CD8-positive, alpha-beta memory T cell (primary cell): ENCODE measurements at regions not wholly inside any gene's neighbourhood (a gene's known extent, or its start where the extent isn't known, plus 50 kb on each side); places are given as distances from the start of the nearest gene placed in this dataset.
"Not testable (repeated sequence)": the region's sequence is repeated elsewhere in the genome, so short reads cannot be mapped to it uniquely, and the experiment has no call there.

Source experiments
- CTCF ChIA-PET: fragments of 350-600 bp; sonication (Branson Sonifier 250); formaldehyde crosslinking; loops from one replicate; lab custom pipeline; 2021; ENCODE audit warnings: antibody characterized with exemption; lab: Charles Lee
- POLR2A ChIA-PET: fragments of 350-600 bp; sonication (Branson Sonifier 250); formaldehyde crosslinking; loops from one replicate; lab custom pipeline; 2021; ENCODE audit warnings: antibody characterized with exemption; lab: Charles Lee
- DNase-seq, 5 donors: peaks; one replicate each; pipeline versions ENCODE4 v3.0.0 to v3.0.0-alpha.2; 2020 to 2022; ENCODE audit warnings: mixed read lengths in 1 of 5
- H3K27ac ChIP-seq: one replicate; pipeline ENCODE4 v1.7.0; 2013; ENCODE audit warnings: low read depth, mild to moderate bottlenecking, low read length, moderate library complexity
- H3K27me3 ChIP-seq: 2 replicates; pipeline ENCODE4 v1.7.0; 2013; ENCODE audit warnings: low read length, mild to moderate bottlenecking; ENCODE audit not compliant: insufficient read depth, poor library complexity, severe bottlenecking
- H3K36me3 ChIP-seq: 2 replicates; pipeline ENCODE4 v1.7.0; 2013; ENCODE audit warnings: mild to moderate bottlenecking, low read length, moderate library complexity; ENCODE audit not compliant: insufficient read depth
- H3K4me1 ChIP-seq: 2 replicates; pipeline ENCODE4 v1.7.0; 2013; ENCODE audit warnings: mild to moderate bottlenecking, low read length, moderate library complexity; ENCODE audit not compliant: insufficient read depth
- H3K4me3 ChIP-seq: 2 replicates; pipeline ENCODE4 v1.7.0; 2013; ENCODE audit warnings: mild to moderate bottlenecking, low read length
- H3K9me3 ChIP-seq: 2 replicates; pipeline ENCODE4 v1.7.0; 2013; ENCODE audit warnings: mild to moderate bottlenecking, low read length
- H3K27ac Mint-ChIP-seq, 8 donors: one replicate each; pipeline ENCODE4 v1.8.0; 2020 to 2021; ENCODE audit warnings: mixed read lengths in 8 of 8, mild to moderate bottlenecking in 6 of 8, inconsistent platforms in 3 of 8, moderate library complexity in 3 of 8
- H3K27me3 Mint-ChIP-seq, 2 donors: one replicate each; pipeline ENCODE4 v1.8.0; 2020 to 2021; ENCODE audit warnings: mixed read lengths in 2 of 2, mild to moderate bottlenecking in 1 of 2, moderate library complexity in 1 of 2
- H3K36me3 Mint-ChIP-seq, 3 donors: one replicate each; pipeline ENCODE4 v1.8.0; 2020 to 2021; ENCODE audit warnings: mixed read lengths in 3 of 3, inconsistent platforms in 1 of 3, mild to moderate bottlenecking in 1 of 3
- H3K4me1 Mint-ChIP-seq, 3 donors: one replicate each; pipeline ENCODE4 v1.8.0; 2020 to 2021; ENCODE audit warnings: mixed read lengths in 3 of 3, inconsistent platforms in 1 of 3, mild to moderate bottlenecking in 1 of 3
- H3K4me3 Mint-ChIP-seq, 7 donors: one replicate each; pipeline ENCODE4 v1.8.0; 2020 to 2021; ENCODE audit warnings: mixed read lengths in 7 of 7, mild to moderate bottlenecking in 6 of 7, moderate library complexity in 4 of 7, inconsistent platforms in 2 of 7
- H3K9me3 Mint-ChIP-seq, 5 donors: one replicate each; pipeline ENCODE4 v1.8.0; 2020 to 2022; ENCODE audit warnings: mixed read lengths in 5 of 5, mild to moderate bottlenecking in 3 of 5, moderate library complexity in 2 of 5, inconsistent platforms in 1 of 5

GRCh38 chr1:118486199-118486598 is 301.2 kb upstream of the SPAG17 start:
- H3K36me3 Mint-ChIP-seq: no peaks in the 10 kb centered on the region
- no peaks in the 10 kb centered on the region for H3K27me3 Mint-ChIP-seq
- H3K27ac Mint-ChIP-seq: no peak overlapping the region
- no peaks in the 10 kb centered on the region for H3K9me3 ChIP-seq
- no peak overlapping the region for H3K4me3 ChIP-seq
- ChIA-PET CTCF (no interaction called here), POLR2A (no interaction called here)
- no peaks in the 10 kb centered on the region for H3K27me3 ChIP-seq
- H3K4me1 ChIP-seq: no peaks in the 10 kb centered on the region
- H3K36me3 ChIP-seq: no peaks in the 10 kb centered on the region
- H3K27ac ChIP-seq: no peak overlapping the region
- H3K4me3 Mint-ChIP-seq: no peak overlapping the region
- H3K9me3 Mint-ChIP-seq: peaks cover 2 to 17% (median 6%) of the 10 kb centered on the region in 5 donors
- no peak for DNase-seq
- no peaks in the 10 kb centered on the region for H3K4me1 Mint-ChIP-seq

- no peaks in the 10 kb centered on the region for H3K27me3 Mint-ChIP-seq
- no peak overlapping the region for H3K27ac Mint-ChIP-seq
- Histone ChIP-seq H3K4me3 (no peak overlapping the region), H3K27ac (no peak overlapping the region), H3K27me3 (no peaks in the 10 kb centered on the region), H3K4me1 (no peaks in the 10 kb centered on the region), H3K36me3 (no peaks in the 10 kb centered on the region), H3K9me3 (no peaks in the 10 kb centered on the region)
- DNase-seq: no peak
- POLR2A ChIA-PET: no interaction called here
- H3K9me3 Mint-ChIP-seq: peaks cover 2 to 17% (median 10%) of the 10 kb centered on the region in 5 donors
- no peaks in the 10 kb centered on the region for H3K4me1 Mint-ChIP-seq
- H3K36me3 Mint-ChIP-seq: no peaks in the 10 kb centered on the region
- CTCF ChIA-PET: no interaction called here
- H3K4me3 Mint-ChIP-seq: no peak overlapping the region
Observed at GRCh38 chr1:118485757-118486156, 300.7 kb upstream of the SPAG17 start.

GRCh38 chr1:118484893-118485292 is 299.9 kb upstream of the SPAG17 start:
- Histone ChIP-seq H3K27ac (no peak overlapping the region), H3K9me3 (no peaks in the 10 kb centered on the region), H3K4me1 (no peaks in the 10 kb centered on the region), H3K36me3 (no peaks in the 10 kb centered on the region), H3K27me3 (no peaks in the 10 kb centered on the region), H3K4me3 (no peak overlapping the region)
- Mint-ChIP-seq H3K4me1 (no peaks in the 10 kb centered on the region), H3K9me3 (peaks cover 4 to 17% (median 10%) of the 10 kb centered on the region in 5 donors), H3K4me3 (no peak overlapping the region), H3K27ac (no peak overlapping the region), H3K36me3 (no peaks in the 10 kb centered on the region), H3K27me3 (no peaks in the 10 kb centered on the region)
- POLR2A ChIA-PET: no interaction called here
- CTCF ChIA-PET: no interaction called here
- no peak for DNase-seq

GRCh38 chr1:118483245-118484006 is 298.4 kb upstream of the SPAG17 start:
- Histone ChIP-seq H3K36me3 (no peaks in the 10 kb centered on the region), H3K4me3 (no peak overlapping the region), H3K27me3 (no peaks in the 10 kb centered on the region), H3K9me3 (no peaks in the 10 kb centered on the region), H3K27ac (no peak overlapping the region), H3K4me1 (no peaks in the 10 kb centered on the region)
- ChIA-PET POLR2A (no interaction called here), CTCF (no interaction called here)
- DNase-seq: no peak
- H3K9me3 Mint-ChIP-seq: peaks cover 4 to 15% (median 10%) of the 10 kb centered on the region in 5 donors
- H3K36me3 Mint-ChIP-seq: no peaks in the 10 kb centered on the region
- H3K27me3 Mint-ChIP-seq: no peaks in the 10 kb centered on the region
- H3K27ac Mint-ChIP-seq: no peak overlapping the region
- no peak overlapping the region for H3K4me3 Mint-ChIP-seq
- H3K4me1 Mint-ChIP-seq: no peaks in the 10 kb centered on the region

GRCh38 chr1:118481126-118481525 is 296.1 kb upstream of the SPAG17 start:
- Mint-ChIP-seq H3K9me3 (peaks cover 7 to 15% (median 9%) of the 10 kb centered on the region in 5 donors), H3K4me3 (no peak overlapping the region), H3K27me3 (no peaks in the 10 kb centered on the region), H3K27ac (no peak overlapping the region), H3K36me3 (no peaks in the 10 kb centered on the region), H3K4me1 (no peaks in the 10 kb centered on the region)
- CTCF ChIA-PET: no interaction called here
- POLR2A ChIA-PET: no interaction called here
- Histone ChIP-seq H3K9me3 (no peaks in the 10 kb centered on the region), H3K36me3 (no peaks in the 10 kb centered on the region), H3K27me3 (no peaks in the 10 kb centered on the region), H3K4me1 (no peaks in the 10 kb centered on the region), H3K27ac (no peak overlapping the region), H3K4me3 (no peak overlapping the region)
- no peak for DNase-seq

GRCh38 chr1:118479351-118479750 is 294.3 kb upstream of the SPAG17 start:
- Histone ChIP-seq H3K9me3 (no peaks in the 10 kb centered on the region), H3K27me3 (no peaks in the 10 kb centered on the region), H3K4me1 (no peaks in the 10 kb centered on the region), H3K36me3 (no peaks in the 10 kb centered on the region), H3K27ac (no peak overlapping the region), H3K4me3 (no peak overlapping the region)
- POLR2A ChIA-PET: no interaction called here
- no peak overlapping the region for H3K4me3 Mint-ChIP-seq
- no peak overlapping the region for H3K27ac Mint-ChIP-seq
- H3K27me3 Mint-ChIP-seq: no peaks in the 10 kb centered on the region
- no peaks in the 10 kb centered on the region for H3K36me3 Mint-ChIP-seq
- peaks cover 6 to 19% (median 9%) of the 10 kb centered on the region in 5 donors for H3K9me3 Mint-ChIP-seq
- DNase-seq: no peak
- CTCF ChIA-PET: no interaction called here
- H3K4me1 Mint-ChIP-seq: no peaks in the 10 kb centered on the region

GRCh38 chr1:118473825-118474224 is 288.8 kb upstream of the SPAG17 start:
- no peaks in the 10 kb centered on the region for H3K4me1 Mint-ChIP-seq
- no peaks in the 10 kb centered on the region for H3K4me1 ChIP-seq
- no peak overlapping the region for H3K4me3 Mint-ChIP-seq
- H3K36me3 Mint-ChIP-seq: no peaks in the 10 kb centered on the region
- H3K4me3 ChIP-seq: no peak overlapping the region
- ChIA-PET CTCF (no interaction called here), POLR2A (no interaction called here)
- no peaks in the 10 kb centered on the region for H3K27me3 Mint-ChIP-seq
- H3K27ac ChIP-seq: no peak overlapping the region
- H3K36me3 ChIP-seq: no peaks in the 10 kb centered on the region
- peaks cover 2 to 11% (median 4%) of the 10 kb centered on the region in 5 donors for H3K9me3 Mint-ChIP-seq
- DNase-seq: no peak
- no peaks in the 10 kb centered on the region for H3K27me3 ChIP-seq
- no peaks in the 10 kb centered on the region for H3K9me3 ChIP-seq
- no peak overlapping the region for H3K27ac Mint-ChIP-seq

GRCh38 chr1:118464460-118464859 is 279.4 kb upstream of the SPAG17 start:
- POLR2A ChIA-PET, H3K4me1 Mint-ChIP-seq, H3K27ac ChIP-seq, CTCF ChIA-PET, H3K36me3 ChIP-seq, H3K4me1 ChIP-seq, H3K27me3 Mint-ChIP-seq, H3K9me3 ChIP-seq, H3K4me3 ChIP-seq, H3K27me3 ChIP-seq, H3K27ac Mint-ChIP-seq, H3K36me3 Mint-ChIP-seq, DNase-seq, H3K4me3 Mint-ChIP-seq: not testable (repeated sequence)
- H3K9me3 Mint-ChIP-seq: peaks cover 8 to 29% (median 21%) of the 10 kb centered on the region in 5 donors
